Right atrium auricular region (tissue), 2 donors: ENCODE measurements at regions not wholly inside any gene's neighbourhood (a gene's known extent, or its start where the extent isn't known, plus 50 kb on each side); places are given as distances from the start of the nearest gene placed in this dataset.

Experiments
- DNase-seq: peaks from one replicate; pipeline ENCODE4 v3.0.0-alpha.2; 2019; ENCODE audit warnings: low spot score
- H3K27ac ChIP-seq, 2 donors: fragments of 200-600 bp; sonication (generic); 1 replicate in 1 of 2; 2 replicates in 1 of 2; pipeline ENCODE4 v1.5.1; 2016 to 2019
- H3K27me3 ChIP-seq, 2 donors: fragments of 200-600 bp; sonication (generic); one replicate each; pipeline versions ENCODE4 v1.5.1 to v1.6.0; 2017 to 2019
- H3K36me3 ChIP-seq: fragments of 200-600 bp; sonication (generic); one replicate; pipeline ENCODE4 v1.5.1; 2016
- H3K4me1 ChIP-seq, 2 donors: fragments of 200-600 bp; sonication (generic); one replicate each; pipeline versions ENCODE4 v1.5.1 to v1.6.0; 2017 to 2019
- H3K4me3 ChIP-seq, 2 donors: fragments of 200-600 bp; sonication (generic); 1 replicate in 1 of 2; 2 replicates in 1 of 2; pipeline ENCODE4 v1.5.1; 2017 to 2019; ENCODE audit warnings: mild to moderate bottlenecking in 1 of 2, moderate library complexity in 1 of 2
- H3K9me3 ChIP-seq, 2 donors: fragments of 200-600 bp; sonication (generic); one replicate each; pipeline ENCODE4 v1.5.1; 2019
- TF ChIP-seq, protein P1 (sequence below), 2 donors: fragments of 200-600 bp; sonication (generic); IDR thresholded peaks; one replicate each; pipeline ENCODE4 v1.5.1; 2019; ENCODE audit warnings: antibody characterized with exemption in 2 of 2

- no peak overlapping the region for H3K27ac ChIP-seq
- DNase-seq = no peak
- no peaks in the 10 kb centered on the region for H3K9me3 ChIP-seq
- no peaks in the 10 kb centered on the region for H3K27me3 ChIP-seq
- H3K4me3 ChIP-seq = no peak overlapping the region
- H3K4me1 ChIP-seq = no peaks in the 10 kb centered on the region
- H3K36me3 ChIP-seq = no peaks in the 10 kb centered on the region
- TF ChIP-seq, protein P1, sequence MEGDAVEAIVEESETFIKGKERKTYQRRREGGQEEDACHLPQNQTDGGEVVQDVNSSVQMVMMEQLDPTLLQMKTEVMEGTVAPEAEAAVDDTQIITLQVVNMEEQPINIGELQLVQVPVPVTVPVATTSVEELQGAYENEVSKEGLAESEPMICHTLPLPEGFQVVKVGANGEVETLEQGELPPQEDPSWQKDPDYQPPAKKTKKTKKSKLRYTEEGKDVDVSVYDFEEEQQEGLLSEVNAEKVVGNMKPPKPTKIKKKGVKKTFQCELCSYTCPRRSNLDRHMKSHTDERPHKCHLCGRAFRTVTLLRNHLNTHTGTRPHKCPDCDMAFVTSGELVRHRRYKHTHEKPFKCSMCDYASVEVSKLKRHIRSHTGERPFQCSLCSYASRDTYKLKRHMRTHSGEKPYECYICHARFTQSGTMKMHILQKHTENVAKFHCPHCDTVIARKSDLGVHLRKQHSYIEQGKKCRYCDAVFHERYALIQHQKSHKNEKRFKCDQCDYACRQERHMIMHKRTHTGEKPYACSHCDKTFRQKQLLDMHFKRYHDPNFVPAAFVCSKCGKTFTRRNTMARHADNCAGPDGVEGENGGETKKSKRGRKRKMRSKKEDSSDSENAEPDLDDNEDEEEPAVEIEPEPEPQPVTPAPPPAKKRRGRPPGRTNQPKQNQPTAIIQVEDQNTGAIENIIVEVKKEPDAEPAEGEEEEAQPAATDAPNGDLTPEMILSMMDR (IDR thresholded peaks at IDR 0.05) = no peak
Observed at GRCh38 chr11:33605703-33606102, 94.9 kb downstream of the C11orf91 start.

DNA sequence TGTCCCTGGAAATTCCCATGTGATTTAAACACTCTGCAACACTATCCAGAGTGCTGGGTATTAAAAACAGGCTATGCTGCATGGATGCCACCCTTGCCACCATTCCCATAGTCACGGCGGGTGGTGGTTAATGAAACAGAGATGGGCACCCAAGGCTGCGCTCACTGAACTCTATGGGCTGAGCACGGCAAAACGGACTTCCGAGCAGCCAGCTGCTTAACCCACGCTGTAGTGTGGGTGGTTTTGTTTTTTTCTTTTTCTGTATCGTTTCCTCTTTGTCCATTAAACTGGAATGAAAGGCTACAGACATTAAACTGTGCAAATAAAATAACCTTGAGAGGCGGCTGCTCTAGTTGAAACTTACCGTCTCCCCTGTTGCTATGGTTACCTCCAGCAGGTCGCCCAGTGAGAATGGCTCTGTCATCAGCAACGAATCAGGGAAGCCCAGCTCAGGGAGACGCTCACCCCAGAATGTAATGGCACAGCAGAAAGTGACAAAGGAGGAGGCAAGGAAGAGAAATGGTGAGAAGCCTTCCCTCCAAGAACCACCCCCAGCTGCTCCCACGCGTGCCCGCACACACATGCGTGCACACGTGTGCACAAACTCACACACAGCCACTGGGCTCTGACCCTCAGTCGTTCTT lies 102.1 kb downstream of the C11orf91 start:
- Histone ChIP-seq H3K4me3 (no peak overlapping the region), H3K27ac (no peak overlapping the region), H3K27me3 (no peaks in the 10 kb centered on the region), H3K4me1 (no peaks in the 10 kb centered on the region), H3K9me3 (peaks cover 0 to 13% of the 10 kb centered on the region in 2 donors), H3K36me3 (no peaks in the 10 kb centered on the region)
- DNase-seq = no peak
- TF ChIP-seq, protein P1 (IDR thresholded peaks at IDR 0.05) = no peak

DNA sequence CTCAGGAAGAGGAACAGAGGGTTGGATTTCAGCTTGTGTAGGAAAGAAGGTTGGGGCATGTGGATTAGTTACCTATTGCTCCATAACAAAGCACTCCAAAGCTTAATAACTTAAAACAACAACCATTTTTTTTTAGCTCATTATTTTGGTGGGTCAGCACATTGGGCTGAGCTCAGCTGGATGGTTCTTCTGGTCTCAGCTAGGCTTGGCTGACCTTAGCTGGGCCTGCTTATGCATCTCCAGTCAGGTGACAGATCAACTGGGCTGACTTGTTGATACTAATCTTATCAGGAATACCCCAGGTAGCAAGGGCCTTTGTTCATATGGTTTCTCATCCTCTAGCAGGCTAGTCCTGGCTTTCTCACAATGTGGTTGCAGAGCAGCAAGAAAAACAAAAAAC lies 106.4 kb downstream of the C11orf91 start:
- H3K27me3 ChIP-seq = no peaks in the 10 kb centered on the region
- TF ChIP-seq, protein P1 (IDR thresholded peaks at IDR 0.05) = no peak
- DNase-seq = no peak
- no peak overlapping the region for H3K4me3 ChIP-seq
- no peaks in the 10 kb centered on the region for H3K4me1 ChIP-seq
- peaks cover 0 to 17% of the 10 kb centered on the region in 2 donors for H3K9me3 ChIP-seq
- no peak overlapping the region for H3K27ac ChIP-seq
- H3K36me3 ChIP-seq = no peaks in the 10 kb centered on the region

DNA sequence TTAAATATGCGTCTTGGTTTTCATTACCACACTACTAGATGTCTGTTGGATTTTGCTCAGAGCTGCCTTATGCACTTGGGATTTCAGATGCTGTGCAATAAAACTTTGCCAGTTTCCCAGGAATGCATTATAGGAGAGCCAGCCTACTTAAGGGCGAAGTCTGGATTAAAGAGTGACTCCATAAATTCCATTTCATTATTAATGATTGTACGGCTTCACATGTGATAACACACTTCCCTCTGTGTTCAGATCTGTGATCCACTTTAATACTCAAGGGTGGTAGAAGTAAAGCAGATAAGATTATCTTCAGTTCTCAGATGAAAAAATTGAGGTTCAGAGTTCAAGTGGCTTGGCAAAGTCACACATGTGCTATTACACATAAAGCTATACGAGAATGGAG lies 110.2 kb downstream of the C11orf91 start:
- Histone ChIP-seq H3K27me3 (no peaks in the 10 kb centered on the region), H3K27ac (no peak overlapping the region), H3K9me3 (peaks cover 0 to 17% of the 10 kb centered on the region in 2 donors), H3K4me1 (no peaks in the 10 kb centered on the region), H3K4me3 (no peak overlapping the region), H3K36me3 (no peaks in the 10 kb centered on the region)
- TF ChIP-seq, protein P1 (IDR thresholded peaks at IDR 0.05) = no peak
- DNase-seq = no peak

DNA sequence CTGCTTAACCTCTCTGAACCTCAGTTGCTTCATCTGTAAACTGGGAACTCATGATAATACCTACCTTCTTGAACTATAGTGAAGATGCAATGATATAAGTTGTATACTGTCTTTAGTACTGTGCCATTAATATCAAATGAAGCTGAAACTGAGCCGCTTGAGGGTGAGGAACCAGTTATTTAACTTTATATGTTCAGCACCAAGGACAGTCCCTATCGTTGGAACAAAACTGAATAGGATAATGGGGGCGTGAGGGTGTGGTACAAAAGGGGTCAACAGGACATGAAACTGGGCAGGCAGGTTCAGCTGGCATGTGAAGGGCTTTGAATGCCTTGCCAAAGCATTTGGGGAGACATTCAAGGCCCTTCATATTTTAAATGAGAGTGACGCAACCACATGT lies 112.6 kb downstream of the C11orf91 start:
- Histone ChIP-seq H3K9me3 (no peaks in the 10 kb centered on the region), H3K27me3 (no peaks in the 10 kb centered on the region), H3K36me3 (no peaks in the 10 kb centered on the region), H3K4me1 (no peaks in the 10 kb centered on the region), H3K27ac (no peak overlapping the region), H3K4me3 (no peak overlapping the region)
- DNase-seq = no peak
- TF ChIP-seq, protein P1 (IDR thresholded peaks at IDR 0.05) = no peak
